HG03025 (cell line): ENCODE measurements at regions not wholly inside any gene's neighbourhood (a gene's known extent, or its start where the extent isn't known, plus 50 kb on each side); places are given as distances from the start of the nearest gene placed in this dataset.

ENCODE experiments used
- ATAC-seq: cut with Tn5 transposase; IDR thresholded peaks from one replicate; pipeline ENCODE4 v1.9.1; 2021; ENCODE audit warnings: mild to moderate bottlenecking, moderate library complexity; ENCODE audit not compliant: unreplicated experiment, low FRiP score

GRCh38 chr13:73776151-73776785 is 357.9 kb downstream of the KLF12 start:
- no peak for ATAC-seq

DNA sequence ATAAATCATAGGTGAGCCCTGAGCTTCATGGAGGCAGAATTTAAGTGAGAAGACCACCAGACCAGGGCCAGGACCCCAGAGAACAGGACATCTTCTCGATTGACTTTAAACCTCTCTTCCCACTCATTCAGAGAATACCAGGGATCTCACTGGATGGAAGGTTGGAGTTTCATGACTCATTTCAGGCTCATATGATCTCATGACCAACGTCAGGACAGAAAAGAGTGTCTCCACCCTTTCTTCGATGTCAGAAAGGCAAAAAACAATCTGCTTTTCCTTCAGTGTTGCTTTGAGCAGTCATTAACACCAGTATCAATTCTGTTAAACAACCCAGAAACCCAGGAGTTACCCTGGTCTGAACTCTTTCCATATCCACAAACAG is 361.0 kb downstream of the KLF12 start:
- ATAC-seq = no peak

DNA sequence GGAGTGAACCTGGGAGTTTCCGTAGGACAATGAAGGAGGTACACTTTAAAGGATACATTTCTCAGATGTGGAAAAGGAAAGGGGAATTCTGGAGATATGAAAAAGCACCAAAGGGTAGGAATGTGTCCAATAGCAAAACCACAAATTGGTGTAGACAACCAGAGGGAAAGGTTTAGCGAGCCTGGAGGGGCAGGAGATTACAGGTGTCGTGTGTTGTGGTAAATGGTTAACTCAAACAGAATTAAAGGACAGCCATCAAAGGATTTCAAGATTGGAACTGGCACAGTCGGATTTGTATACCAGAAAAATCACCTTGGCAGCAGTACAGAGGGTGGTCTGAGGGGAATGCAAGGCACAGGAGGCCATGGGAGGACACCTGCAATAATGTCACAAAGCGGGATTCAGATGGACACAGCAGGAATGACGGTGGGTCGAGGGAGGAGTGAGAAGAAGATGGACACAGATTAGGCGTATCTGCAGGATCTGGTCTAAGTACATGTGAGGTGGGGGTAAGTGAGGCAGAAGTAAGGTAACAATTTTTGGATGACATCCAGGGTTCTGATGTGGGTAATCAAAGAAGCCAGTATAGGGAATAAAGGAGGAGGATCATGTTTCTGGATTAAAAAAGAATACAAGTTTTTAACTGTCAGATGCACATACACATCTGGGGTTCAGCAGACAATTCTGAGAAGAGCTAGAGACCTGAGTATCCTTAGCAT is 361.6 kb downstream of the KLF12 start:
- no peak for ATAC-seq

DNA sequence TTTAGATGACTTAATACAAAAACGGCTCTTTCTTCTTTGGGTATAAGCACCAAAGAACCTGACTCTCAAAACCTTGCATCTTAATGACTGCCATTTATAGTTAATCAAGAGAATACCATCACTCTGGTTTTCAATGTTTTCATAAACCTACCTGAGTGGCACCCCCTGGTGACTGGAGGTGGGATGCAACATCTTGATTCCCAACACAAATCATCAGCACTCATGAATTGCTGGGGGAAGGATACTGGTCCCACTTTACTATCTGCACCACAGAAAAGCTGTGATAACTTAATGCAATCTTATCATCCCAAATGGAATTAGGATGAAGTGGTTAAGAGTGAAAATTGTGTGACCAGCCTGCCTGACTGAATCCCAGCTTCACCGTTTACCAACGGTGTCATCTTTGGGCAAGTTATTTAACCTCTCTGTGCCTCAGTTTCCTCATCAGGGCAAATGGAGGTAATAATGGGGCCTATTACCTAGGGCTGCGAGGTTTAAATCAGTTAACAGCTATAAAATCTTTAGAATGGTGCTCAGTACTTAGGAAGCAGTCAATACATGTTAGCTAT is 366.4 kb downstream of the KLF12 start:
- no peak for ATAC-seq

DNA sequence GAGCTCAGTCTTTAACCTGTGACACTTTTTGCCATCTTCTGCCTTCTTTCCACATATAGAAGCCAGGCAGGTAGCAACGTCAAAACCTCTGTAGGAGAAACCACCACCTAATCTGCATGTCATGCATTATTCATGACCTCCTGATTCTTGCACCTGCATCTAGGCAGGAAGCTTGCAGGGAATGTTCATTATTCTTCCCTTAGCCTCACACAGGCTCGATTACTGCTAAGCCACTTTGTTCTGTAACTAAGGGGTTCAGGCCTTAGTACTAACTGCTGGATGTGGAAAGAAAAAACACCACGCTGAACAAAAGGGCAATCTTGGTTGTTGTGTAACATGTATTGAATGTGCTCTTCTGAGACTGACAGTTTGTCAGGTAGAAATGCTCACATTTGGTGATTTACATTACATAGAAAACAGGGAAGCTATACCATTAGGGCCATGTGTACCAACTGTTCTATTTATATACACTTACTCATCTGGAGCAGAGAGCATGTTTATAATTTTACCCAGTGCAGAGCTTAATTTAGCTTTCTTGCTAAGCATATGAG is 366.9 kb downstream of the KLF12 start:
- ATAC-seq = no peak

DNA sequence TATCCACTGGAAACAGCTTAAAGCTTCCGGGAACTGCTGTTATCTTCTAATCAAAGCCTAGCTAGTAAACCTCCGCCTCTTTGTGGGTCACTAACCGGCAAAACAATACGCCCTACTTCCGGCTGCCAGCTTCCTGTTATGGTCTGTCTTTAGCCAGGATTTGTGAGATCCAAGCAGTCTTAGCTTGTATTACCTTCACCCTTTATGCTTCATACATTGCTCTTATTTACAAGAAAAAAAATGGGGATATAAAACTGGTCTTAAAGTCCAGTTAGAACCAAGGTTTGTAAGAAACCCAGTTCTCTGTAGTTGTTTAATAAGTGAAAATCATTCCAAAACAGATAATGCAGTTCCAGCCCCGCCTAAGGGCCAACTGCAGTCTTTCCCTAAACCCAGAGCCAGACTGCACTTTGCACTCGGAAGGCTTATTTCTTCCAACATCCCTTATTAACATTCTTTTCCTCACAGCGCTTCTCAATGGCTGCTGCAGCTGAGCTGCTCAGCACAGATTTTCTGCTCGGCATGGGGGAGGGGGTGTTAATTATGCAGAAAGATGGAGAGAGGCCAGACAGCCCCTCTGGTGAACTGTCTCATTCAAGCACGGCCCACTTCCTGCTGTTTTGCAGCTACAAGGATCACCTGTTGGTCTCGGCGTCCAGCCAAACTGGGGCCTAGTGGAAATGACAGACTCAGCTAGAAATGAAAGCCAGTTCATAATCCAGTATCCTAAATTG is 368.4 kb downstream of the KLF12 start:
- peak; percentile 46 for ATAC-seq

DNA sequence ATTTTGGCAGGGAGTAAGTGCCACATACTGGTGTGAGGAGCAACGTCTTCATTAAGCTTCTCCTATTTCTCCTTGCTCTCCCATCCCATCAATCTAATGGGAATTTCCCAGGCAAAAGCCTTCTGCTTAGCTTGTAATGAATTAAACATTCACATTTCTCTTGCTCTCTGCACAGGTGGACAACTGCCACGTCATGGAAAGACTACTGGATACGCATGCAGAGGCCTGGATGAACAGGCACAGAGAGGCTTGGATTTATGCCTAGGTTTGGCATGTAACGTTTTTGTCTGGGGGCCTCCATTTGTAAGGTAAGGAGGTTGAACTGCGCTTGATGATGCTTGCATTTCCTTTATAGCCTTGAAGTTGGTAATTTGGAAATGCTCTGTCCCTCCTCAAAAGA is 374.8 kb downstream of the KLF12 start:
- no peak for ATAC-seq

- no peak for ATAC-seq
These were observed 376.5 kb downstream of the KLF12 start for GRCh38 chr13:73757481-73758233.

DNA sequence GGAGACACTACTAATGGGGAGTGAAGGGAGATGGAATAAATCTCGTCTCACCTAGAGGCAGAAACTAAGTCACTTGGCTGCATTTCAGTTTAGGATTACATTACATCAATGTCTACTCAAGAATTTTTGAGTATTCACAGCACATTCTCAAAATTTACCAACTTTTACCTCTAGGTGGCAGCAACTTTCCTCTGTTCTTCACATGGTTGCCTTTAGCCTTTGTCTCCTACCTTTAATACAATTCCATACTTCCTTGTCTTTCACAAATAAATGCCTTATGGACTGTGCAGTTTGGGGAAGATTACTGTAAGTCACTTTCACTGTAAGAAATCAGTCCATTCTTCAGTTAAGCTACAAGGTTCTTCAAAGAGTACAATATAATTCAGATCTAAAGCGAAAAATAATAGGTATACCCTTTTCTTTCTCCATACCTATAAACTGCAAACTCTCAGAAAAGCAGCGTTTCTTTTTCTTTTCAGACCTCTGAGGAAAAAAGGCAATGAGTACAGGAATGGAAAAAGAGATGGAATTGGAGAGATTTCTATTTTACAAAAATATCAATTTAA is 379.4 kb downstream of the KLF12 start:
- no peak for ATAC-seq

DNA sequence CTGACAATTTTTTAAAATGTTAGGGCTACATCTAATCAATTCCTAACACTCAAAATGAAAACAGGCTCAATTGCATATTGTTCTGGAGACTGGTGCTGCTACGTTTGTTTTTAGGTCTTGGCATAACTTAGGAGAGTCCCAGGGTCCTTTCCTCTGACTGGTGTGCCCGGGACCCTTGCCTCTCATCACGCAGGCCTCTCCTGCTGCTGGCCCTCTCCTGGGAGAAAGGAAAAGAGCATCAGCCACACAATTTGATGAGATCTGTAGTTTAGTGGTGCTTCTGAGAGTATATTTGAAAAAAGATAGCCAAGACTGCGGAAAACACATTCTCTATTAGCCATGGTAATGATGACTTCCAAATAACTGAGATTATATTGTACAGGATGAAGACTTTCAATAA is 380.0 kb downstream of the KLF12 start:
- ATAC-seq = no peak

DNA sequence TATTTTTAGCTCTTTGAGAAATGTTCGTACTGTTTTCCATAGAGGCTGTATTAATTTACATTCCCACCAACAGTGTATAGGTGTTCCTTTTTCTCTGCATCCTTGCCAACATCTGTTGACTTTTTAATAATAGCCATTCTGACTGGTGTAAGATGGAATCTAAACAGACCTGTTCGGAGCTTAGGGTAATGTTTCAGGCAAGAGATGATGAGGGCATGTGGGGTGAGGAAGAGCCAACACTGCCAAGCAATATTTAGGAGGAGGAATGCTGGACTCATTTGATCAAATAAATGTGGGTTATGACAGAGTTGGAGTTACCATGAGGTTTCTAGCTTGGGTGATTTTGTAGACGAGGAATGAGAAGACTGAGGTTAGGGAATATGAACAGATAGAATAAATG is 382.9 kb downstream of the KLF12 start:
- no peak for ATAC-seq

DNA sequence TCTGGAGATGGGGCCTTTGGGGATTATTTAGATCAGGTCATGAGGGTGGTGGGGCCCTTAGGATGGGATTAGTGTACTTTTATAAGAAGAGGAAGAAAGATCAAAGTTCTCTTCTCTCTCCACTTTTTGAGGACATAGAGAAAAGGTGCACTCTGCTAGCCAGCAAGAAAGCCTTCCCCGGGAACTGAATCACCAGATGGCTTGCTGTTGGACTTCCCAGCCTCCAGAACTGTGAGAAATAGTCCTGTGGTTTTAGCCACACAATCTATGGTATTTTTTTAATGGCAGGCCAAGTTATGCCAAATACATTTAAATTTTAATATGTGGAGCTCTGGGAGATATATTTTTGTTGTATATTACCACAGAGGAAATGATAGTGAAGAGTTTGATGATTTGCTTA is 385.8 kb downstream of the KLF12 start:
- ATAC-seq = no peak

DNA sequence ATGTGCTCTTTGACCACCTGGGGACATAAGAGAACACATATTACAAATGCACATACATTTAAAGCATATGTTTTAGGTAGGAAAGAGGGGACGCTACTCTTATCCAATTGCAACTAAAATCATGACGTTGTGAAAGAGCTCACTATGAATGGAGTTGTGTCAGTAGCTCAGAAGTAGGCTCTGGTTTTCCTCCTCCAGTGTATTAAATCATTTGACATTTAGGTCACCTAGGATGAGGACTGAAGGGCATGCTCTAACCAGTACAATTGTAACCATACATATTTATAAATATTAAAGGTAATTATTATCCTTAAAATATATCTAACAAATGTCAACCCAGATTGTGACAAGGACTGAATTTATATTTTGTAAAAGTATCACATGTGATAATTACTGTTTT is 389.0 kb downstream of the KLF12 start:
- no peak for ATAC-seq

DNA sequence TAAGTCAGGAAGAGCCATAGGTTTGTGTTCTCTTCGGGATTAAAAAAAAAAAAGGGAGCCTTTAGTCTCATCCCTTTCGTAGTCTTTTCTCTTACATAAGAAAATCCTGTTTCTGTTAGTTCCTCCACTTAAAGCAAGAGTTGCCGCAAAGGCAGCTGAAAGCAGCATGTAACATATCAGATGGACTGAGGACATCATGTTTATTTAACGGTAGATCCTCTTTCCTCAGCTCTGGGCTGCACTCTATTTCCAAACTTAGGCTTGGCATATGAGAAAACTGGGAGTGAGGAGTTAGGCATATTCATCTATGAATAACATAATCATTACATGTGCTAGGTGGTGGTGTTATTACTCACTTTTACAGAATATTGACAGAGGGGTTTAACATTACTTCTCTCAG is 391.2 kb downstream of the KLF12 start:
- no peak for ATAC-seq

- ATAC-seq = no peak
These were observed 392.5 kb downstream of the KLF12 start for GRCh38 chr13:73741742-73742141.

GRCh38 chr13:73741111-73741510 is 393.1 kb downstream of the KLF12 start:
- no peak for ATAC-seq

GRCh38 chr13:73740666-73741065 is 393.5 kb downstream of the KLF12 start:
- ATAC-seq = no peak

GRCh38 chr13:73739394-73739793 is 394.8 kb downstream of the KLF12 start:
- ATAC-seq = no peak

DNA sequence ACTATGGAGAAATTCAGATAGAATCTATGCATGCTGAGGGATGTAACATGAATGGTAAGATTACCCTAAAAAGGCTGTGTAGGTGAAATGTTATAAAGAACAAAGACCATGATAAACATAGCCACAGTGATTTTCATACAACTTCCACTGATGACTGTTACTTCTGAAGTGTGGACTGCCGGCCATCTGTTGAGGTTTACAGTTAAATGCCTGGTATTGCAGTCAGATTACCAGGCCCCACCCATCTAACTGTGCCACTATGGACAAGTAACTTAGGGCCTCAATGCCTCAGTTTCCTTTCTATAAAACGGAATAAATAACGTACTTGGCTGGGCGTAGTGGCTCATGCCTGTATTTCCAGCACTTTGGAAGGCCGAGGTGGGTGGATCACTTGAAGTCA is 395.6 kb downstream of the KLF12 start:
- no peak for ATAC-seq

- ATAC-seq = no peak
These were observed 397.0 kb downstream of the KLF12 start for GRCh38 chr13:73737214-73737613.
